Uterus (tissue), 3 donors: ENCODE measurements at regions not wholly inside any gene's neighbourhood (a gene's known extent, or its start where the extent isn't known, plus 50 kb on each side); places are given as distances from the start of the nearest gene placed in this dataset.

ENCODE experiments used
- DNase-seq, 2 donors: peaks; one replicate each; pipeline ENCODE4 v3.0.0-alpha.2; 2019 to 2020
- H3K27ac ChIP-seq, 2 donors: fragments of 200-600 bp; sonication (generic); 1 replicate in 1 of 2; 2 replicates in 1 of 2; pipeline ENCODE4 v1.5.1; 2016 to 2018
- H3K27me3 ChIP-seq, 2 donors: fragments of 200-600 bp; sonication (generic); one replicate each; pipeline ENCODE4 v1.5.1; 2018 to 2019; ENCODE audit warnings: control low read depth in 1 of 2
- H3K36me3 ChIP-seq, 2 donors: fragments of 200-600 bp; sonication (generic); one replicate each; pipeline ENCODE4 v1.5.1; 2019; ENCODE audit warnings: control low read depth in 1 of 2
- H3K4me1 ChIP-seq, 2 donors: fragments of 200-600 bp; sonication (generic); one replicate each; pipeline ENCODE4 v1.5.1; 2018 to 2019; ENCODE audit warnings: control low read depth in 1 of 2
- H3K4me3 ChIP-seq, 2 donors: fragments of 200-600 bp; sonication (generic); 1 replicate in 1 of 2; 2 replicates in 1 of 2; pipeline ENCODE4 v1.5.1; 2018 to 2019; ENCODE audit warnings: mild to moderate bottlenecking in 1 of 2
- H3K9me3 ChIP-seq, 2 donors: fragments of 200-600 bp; sonication (generic); one replicate each; pipeline ENCODE4 v1.5.1; 2019; ENCODE audit warnings: control low read depth in 1 of 2
- POLR2A ChIP-seq, 2 donors: fragments of 450-650 bp; IDR thresholded peaks; one replicate each; pipeline ENCODE4 v1.6.1; 2016; ENCODE audit warnings: antibody characterized with exemption in 2 of 2, mild to moderate bottlenecking in 1 of 2, moderate library complexity in 1 of 2
- intact Hi-C: fragments of 100-400 bp; cut with DNase I; formaldehyde crosslinking; loops from one replicate; pipeline ENCODE4 v1.15.1; 2023; ENCODE audit warnings: low total_unique reads
- TF ChIP-seq, protein P1 (sequence below), 4 experiments: fragments of 200-600 bp in 2 of 4; fragments of 450-650 bp in 2 of 4; sonication (generic) in 2 of 4; IDR thresholded peaks; one replicate each; pipeline ENCODE4 v1.5.1; 2016 to 2019; ENCODE audit warnings: antibody characterized with exemption in 4 of 4, mild to moderate bottlenecking in 2 of 4, moderate library complexity in 1 of 4
- donor health status: DM: yes; HTN: yes; CAD: no.

GRCh38 chr11:93967944-93968343 lies 53.2 kb upstream of the HEPHL1 start:
- TF ChIP-seq, protein P1, sequence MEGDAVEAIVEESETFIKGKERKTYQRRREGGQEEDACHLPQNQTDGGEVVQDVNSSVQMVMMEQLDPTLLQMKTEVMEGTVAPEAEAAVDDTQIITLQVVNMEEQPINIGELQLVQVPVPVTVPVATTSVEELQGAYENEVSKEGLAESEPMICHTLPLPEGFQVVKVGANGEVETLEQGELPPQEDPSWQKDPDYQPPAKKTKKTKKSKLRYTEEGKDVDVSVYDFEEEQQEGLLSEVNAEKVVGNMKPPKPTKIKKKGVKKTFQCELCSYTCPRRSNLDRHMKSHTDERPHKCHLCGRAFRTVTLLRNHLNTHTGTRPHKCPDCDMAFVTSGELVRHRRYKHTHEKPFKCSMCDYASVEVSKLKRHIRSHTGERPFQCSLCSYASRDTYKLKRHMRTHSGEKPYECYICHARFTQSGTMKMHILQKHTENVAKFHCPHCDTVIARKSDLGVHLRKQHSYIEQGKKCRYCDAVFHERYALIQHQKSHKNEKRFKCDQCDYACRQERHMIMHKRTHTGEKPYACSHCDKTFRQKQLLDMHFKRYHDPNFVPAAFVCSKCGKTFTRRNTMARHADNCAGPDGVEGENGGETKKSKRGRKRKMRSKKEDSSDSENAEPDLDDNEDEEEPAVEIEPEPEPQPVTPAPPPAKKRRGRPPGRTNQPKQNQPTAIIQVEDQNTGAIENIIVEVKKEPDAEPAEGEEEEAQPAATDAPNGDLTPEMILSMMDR (IDR thresholded peaks at IDR 0.05), result no peak
- H3K4me3 ChIP-seq, result no peak overlapping the region
- H3K4me1 ChIP-seq, result no peaks in the 10 kb centered on the region
- no peaks in the 10 kb centered on the region for H3K36me3 ChIP-seq
- no peak overlapping the region for H3K27ac ChIP-seq
- no peak for DNase-seq
- no peaks in the 10 kb centered on the region for H3K27me3 ChIP-seq
- intact Hi-C loops, result no loop called here
- no peaks in the 10 kb centered on the region for H3K9me3 ChIP-seq

GRCh38 chr11:93969925-93970922 lies 50.9 kb upstream of the HEPHL1 start:
- H3K27ac ChIP-seq, result no peak overlapping the region
- no peak for DNase-seq
- no peaks in the 10 kb centered on the region for H3K4me1 ChIP-seq
- no peaks in the 10 kb centered on the region for H3K36me3 ChIP-seq
- intact Hi-C loops, result no loop called here
- no peak for TF ChIP-seq POLR2A (IDR thresholded peaks at IDR 0.05)
- TF ChIP-seq, protein P1 (IDR thresholded peaks at IDR 0.05), result no peak
- H3K9me3 ChIP-seq, result no peaks in the 10 kb centered on the region
- no peaks in the 10 kb centered on the region for H3K27me3 ChIP-seq
- no peak overlapping the region for H3K4me3 ChIP-seq
